OCI-LY1 (cell line): ENCODE measurements at regions not wholly inside any gene's neighbourhood (a gene's known extent, or its start where the extent isn't known, plus 50 kb on each side); places are given as distances from the start of the nearest gene placed in this dataset.
"Not testable (repeated sequence)": the region's sequence is repeated elsewhere in the genome, so short reads cannot be mapped to it uniquely, and the experiment has no call there.

ENCODE experiments used
- H2AFZ ChIP-seq: fragments of 200-600 bp; sonication (generic), shearing (Covaris generic); 2 replicates; pipeline ENCODE4 v1.6.0; 2014; ENCODE audit warnings: antibody characterized with exemption, mild to moderate bottlenecking, low read length
- H3F3A ChIP-seq: fragments of 200-600 bp; sonication (generic), shearing (Covaris generic); 2 replicates; pipeline ENCODE4 v1.6.0; 2014; ENCODE audit warnings: mild to moderate bottlenecking, antibody characterized with exemption, low read length, moderate library complexity; ENCODE audit not compliant: insufficient read depth
- H3K27ac ChIP-seq: fragments of 200-600 bp; sonication (generic); 2 replicates; pipeline ENCODE4 v1.5.1; 2014; ENCODE audit warnings: low read length, mixed run types, mild to moderate bottlenecking, low read depth; ENCODE audit not compliant: poor library complexity, severe bottlenecking
- H3K27me3 ChIP-seq: fragments of 200-600 bp; sonication (generic); 2 replicates; pipeline ENCODE4 v1.6.0; 2014; ENCODE audit warnings: antibody characterized with exemption, mild to moderate bottlenecking, low read length, moderate library complexity; ENCODE audit not compliant: insufficient read depth
- H3K36me3 ChIP-seq: fragments of 200-600 bp; sonication (generic); 2 replicates; pipeline ENCODE4 v1.6.1; 2014; ENCODE audit warnings: mild to moderate bottlenecking, antibody characterized with exemption, low read length, moderate library complexity, mixed read lengths; ENCODE audit not compliant: insufficient read depth
- H3K4me1 ChIP-seq: fragments of 200-600 bp; sonication (generic); 2 replicates; pipeline ENCODE4 v1.5.1; 2014; ENCODE audit warnings: mild to moderate bottlenecking, low read length, moderate library complexity; ENCODE audit not compliant: insufficient read depth, severe bottlenecking
- H3K4me2 ChIP-seq: fragments of 200-600 bp; sonication (generic), shearing (Covaris generic); 2 replicates; pipeline ENCODE4 v1.6.1; 2014; ENCODE audit warnings: low read length
- H3K4me3 ChIP-seq: fragments of 200-600 bp; sonication (generic); 2 replicates; pipeline ENCODE4 v1.5.1; 2014; ENCODE audit warnings: low read length, low read depth, mild to moderate bottlenecking, mixed read lengths; ENCODE audit not compliant: poor library complexity, severe bottlenecking
- H3K79me2 ChIP-seq: fragments of 200-600 bp; shearing (Covaris generic); 2 replicates; pipeline ENCODE4 v1.6.1; 2016; ENCODE audit warnings: mixed run types, low read length, mixed read lengths; ENCODE audit not compliant: insufficient read depth
- H3K9ac ChIP-seq: fragments of 200-600 bp; sonication (generic), shearing (Covaris generic); 2 replicates; pipeline ENCODE4 v1.6.1; 2014; ENCODE audit warnings: mild to moderate bottlenecking, low read length, mixed read lengths
- H3K9me2 ChIP-seq: fragments of 200-600 bp; sonication (generic), shearing (Covaris generic); 2 replicates; pipeline ENCODE4 v1.6.1; 2014; ENCODE audit warnings: low read depth, mild to moderate bottlenecking, low read length, mixed read lengths
- H3K9me3 ChIP-seq: fragments of 200-600 bp; shearing (Covaris generic); 2 replicates; pipeline ENCODE4 v1.6.1; 2014; ENCODE audit warnings: low read length, mixed read lengths
- H4K20me1 ChIP-seq: fragments of 200-600 bp; sonication (generic), shearing (Covaris generic); 2 replicates; pipeline ENCODE4 v1.6.0; 2016; ENCODE audit warnings: mild to moderate bottlenecking, low read length; ENCODE audit not compliant: insufficient read depth
- EZH2 ChIP-seq: fragments of 200-600 bp; sonication (generic), shearing (Covaris generic); IDR thresholded peaks from 2 replicates; pipeline ENCODE4 v1.8.0; 2017; ENCODE audit warnings: borderline replicate concordance, mixed run types, mild to moderate bottlenecking, antibody characterized with exemption, low read length, moderate library complexity, mixed read lengths
- TF ChIP-seq, protein P1 (sequence below): fragments of 200-600 bp; sonication (generic), shearing (Covaris generic); IDR thresholded peaks from 2 replicates; pipeline ENCODE4 v1.5.1; 2017; ENCODE audit warnings: mild to moderate bottlenecking, antibody characterized with exemption, low read length, moderate library complexity, mixed read lengths

- Histone ChIP-seq H3K9me3 (no peaks in the 10 kb centered on the region), H3K9me2 (no peaks in the 10 kb centered on the region), H3K36me3 (no peaks in the 10 kb centered on the region), H3F3A (no peaks in the 10 kb centered on the region), H3K4me2 (no peak overlapping the region), H3K27me3 (no peaks in the 10 kb centered on the region), H2AFZ (no peak overlapping the region), H3K9ac (no peak overlapping the region), H3K4me3 (no peak overlapping the region), H4K20me1 (no peaks in the 10 kb centered on the region), H3K27ac (no peak overlapping the region), H3K4me1 (no peaks in the 10 kb centered on the region), H3K79me2 (no peaks in the 10 kb centered on the region)
- no peak for TF ChIP-seq EZH2
- TF ChIP-seq, protein P1, sequence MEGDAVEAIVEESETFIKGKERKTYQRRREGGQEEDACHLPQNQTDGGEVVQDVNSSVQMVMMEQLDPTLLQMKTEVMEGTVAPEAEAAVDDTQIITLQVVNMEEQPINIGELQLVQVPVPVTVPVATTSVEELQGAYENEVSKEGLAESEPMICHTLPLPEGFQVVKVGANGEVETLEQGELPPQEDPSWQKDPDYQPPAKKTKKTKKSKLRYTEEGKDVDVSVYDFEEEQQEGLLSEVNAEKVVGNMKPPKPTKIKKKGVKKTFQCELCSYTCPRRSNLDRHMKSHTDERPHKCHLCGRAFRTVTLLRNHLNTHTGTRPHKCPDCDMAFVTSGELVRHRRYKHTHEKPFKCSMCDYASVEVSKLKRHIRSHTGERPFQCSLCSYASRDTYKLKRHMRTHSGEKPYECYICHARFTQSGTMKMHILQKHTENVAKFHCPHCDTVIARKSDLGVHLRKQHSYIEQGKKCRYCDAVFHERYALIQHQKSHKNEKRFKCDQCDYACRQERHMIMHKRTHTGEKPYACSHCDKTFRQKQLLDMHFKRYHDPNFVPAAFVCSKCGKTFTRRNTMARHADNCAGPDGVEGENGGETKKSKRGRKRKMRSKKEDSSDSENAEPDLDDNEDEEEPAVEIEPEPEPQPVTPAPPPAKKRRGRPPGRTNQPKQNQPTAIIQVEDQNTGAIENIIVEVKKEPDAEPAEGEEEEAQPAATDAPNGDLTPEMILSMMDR: no peak
Observed at GRCh38 chr11:92163879-92164278, 60.7 kb upstream of the FAT3 start.

GRCh38 chr11:92162776-92163175 is 61.8 kb upstream of the FAT3 start:
- no peaks in the 10 kb centered on the region for H3K4me1 ChIP-seq
- H3F3A ChIP-seq: no peaks in the 10 kb centered on the region
- H3K4me2 ChIP-seq: no peak overlapping the region
- H3K4me3 ChIP-seq: no peak overlapping the region
- H3K9me3 ChIP-seq: no peaks in the 10 kb centered on the region
- no peaks in the 10 kb centered on the region for H3K79me2 ChIP-seq
- TF ChIP-seq, protein P1: no peak
- no peak for TF ChIP-seq EZH2
- H3K36me3 ChIP-seq: no peaks in the 10 kb centered on the region
- no peaks in the 10 kb centered on the region for H3K9me2 ChIP-seq
- no peaks in the 10 kb centered on the region for H4K20me1 ChIP-seq
- H3K27ac ChIP-seq: no peak overlapping the region
- no peak overlapping the region for H3K9ac ChIP-seq
- no peak overlapping the region for H2AFZ ChIP-seq
- no peaks in the 10 kb centered on the region for H3K27me3 ChIP-seq

GRCh38 chr11:92159931-92160330 is 64.7 kb upstream of the FAT3 start:
- H3K36me3 ChIP-seq: no peaks in the 10 kb centered on the region
- H3K27me3 ChIP-seq: no peaks in the 10 kb centered on the region
- H3K4me2 ChIP-seq: no peak overlapping the region
- H3K9me2 ChIP-seq: no peaks in the 10 kb centered on the region
- no peaks in the 10 kb centered on the region for H3F3A ChIP-seq
- no peaks in the 10 kb centered on the region for H3K4me1 ChIP-seq
- TF ChIP-seq EZH2: no peak
- TF ChIP-seq, protein P1: no peak
- H3K27ac ChIP-seq: no peak overlapping the region
- no peaks in the 10 kb centered on the region for H4K20me1 ChIP-seq
- no peak overlapping the region for H3K4me3 ChIP-seq
- H3K9me3 ChIP-seq: no peaks in the 10 kb centered on the region
- H3K9ac ChIP-seq: no peak overlapping the region
- H3K79me2 ChIP-seq: no peaks in the 10 kb centered on the region
- no peak overlapping the region for H2AFZ ChIP-seq

DNA sequence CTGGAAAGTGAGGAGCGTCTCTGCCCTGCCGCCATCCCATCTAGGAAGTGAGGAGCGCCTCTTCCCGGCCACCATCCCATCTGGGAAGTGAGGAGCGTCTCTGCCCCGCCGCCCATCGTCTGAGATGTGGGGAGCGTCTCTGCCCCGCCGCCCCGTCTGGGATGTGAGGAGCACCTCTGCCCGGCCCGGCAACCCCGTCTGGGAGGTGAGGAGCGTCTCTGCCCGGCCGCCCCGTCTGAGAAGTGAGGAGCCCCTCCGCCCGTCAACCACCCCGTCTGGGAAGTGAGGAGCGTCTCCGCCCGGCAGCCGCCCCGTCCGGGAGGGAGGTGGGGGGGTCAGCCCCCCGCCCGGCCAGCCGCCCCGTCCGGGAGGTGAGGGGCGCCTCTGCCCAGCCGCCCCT is 67.2 kb upstream of the FAT3 start:
- H3K27me3 ChIP-seq, H4K20me1 ChIP-seq, H2AFZ ChIP-seq, H3K4me2 ChIP-seq, H3K9me3 ChIP-seq, H3F3A ChIP-seq, H3K9me2 ChIP-seq, H3K4me1 ChIP-seq, H3K36me3 ChIP-seq, H3K9ac ChIP-seq, H3K27ac ChIP-seq, H3K4me3 ChIP-seq, H3K79me2 ChIP-seq: not testable (repeated sequence)
